ENCODE measurements at regions not wholly inside any gene's neighbourhood (a gene's known extent, or its start where the extent isn't known, plus 50 kb on each side); places are given as distances from the start of the nearest gene placed in this dataset.
"Not testable (repeated sequence)": the region's sequence is repeated elsewhere in the genome, so short reads cannot be mapped to it uniquely, and the experiment has no call there.

- not testable (repeated sequence) for DNase-seq
Measured at GRCh38 chr2:111406616-111407015, 285.9 kb downstream of the BCL2L11 start.

GRCh38 chr2:111407632-111408194 is 287.0 kb downstream of the BCL2L11 start:
- not testable (repeated sequence) for DNase-seq

DNA sequence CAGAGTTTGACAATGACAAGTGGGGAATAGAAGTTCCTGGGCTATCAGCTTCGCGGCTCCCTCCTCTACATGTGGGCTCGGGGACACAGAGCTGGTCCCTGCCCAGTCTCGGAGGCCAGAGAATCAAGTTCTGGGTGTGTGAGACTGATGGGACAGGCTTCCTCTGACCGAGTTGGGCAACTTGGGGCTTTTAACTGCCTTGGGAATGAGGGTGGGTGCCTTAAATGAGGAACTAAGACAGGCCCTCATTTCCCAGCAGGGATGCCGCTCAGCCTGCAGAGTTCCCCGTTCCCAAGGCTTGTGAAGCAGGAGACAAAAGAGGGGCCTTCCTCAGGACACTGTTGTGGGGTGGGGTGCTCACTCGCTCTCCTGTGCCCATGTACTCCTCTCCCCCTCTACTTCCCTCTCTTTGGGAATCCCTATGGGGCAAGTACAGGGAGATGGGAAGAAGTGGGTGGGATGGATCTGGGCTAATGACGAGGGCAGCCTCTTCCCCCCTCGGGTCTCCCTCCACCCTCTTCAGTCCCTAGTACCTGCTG is 290.2 kb downstream of the BCL2L11 start:
- not testable (repeated sequence) for DNase-seq

DNA sequence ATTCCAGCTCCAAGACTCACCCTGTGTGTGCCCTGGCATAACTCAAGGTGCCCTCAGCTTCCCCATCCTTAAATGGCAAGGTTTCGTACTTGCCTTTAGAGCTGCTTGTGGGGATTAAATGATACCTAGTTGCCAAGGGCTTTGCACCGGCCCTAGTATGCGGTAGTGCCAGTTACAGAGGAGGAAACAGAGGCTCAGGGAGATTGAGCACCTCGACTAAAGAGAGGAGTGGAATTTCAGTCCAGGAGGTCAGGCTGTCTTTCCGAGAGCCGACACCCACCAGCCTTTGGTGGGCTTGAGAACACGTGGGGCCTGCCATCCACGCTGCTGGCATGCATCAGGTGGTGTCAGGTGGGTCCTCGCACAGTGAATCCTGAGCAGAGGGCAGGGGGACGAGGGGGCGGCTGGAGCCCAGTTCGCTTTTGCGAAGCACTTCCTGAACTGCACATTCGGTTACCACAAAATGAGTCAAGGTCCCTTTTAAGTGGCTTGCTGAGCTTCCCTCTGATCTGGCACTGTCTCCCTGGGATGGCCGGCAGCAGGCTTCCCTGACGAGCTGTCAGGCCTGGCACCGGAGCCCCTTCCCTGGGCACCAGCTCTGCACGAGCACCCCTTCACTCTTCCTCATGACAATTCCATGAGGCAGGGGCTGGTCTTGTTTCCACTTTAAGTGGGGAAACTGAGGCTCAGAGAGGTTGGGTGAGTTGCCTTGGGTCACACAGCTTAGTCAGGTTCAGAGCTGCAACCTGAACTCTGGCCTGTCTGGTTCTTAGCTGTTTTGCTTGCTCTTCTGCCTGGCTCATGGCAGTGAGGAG is 291.4 kb downstream of the BCL2L11 start:
- not testable (repeated sequence) for DNase-seq

- DNase-seq, result not testable (repeated sequence)
Measured at GRCh38 chr2:111412841-111413650, 292.3 kb downstream of the BCL2L11 start.

DNA sequence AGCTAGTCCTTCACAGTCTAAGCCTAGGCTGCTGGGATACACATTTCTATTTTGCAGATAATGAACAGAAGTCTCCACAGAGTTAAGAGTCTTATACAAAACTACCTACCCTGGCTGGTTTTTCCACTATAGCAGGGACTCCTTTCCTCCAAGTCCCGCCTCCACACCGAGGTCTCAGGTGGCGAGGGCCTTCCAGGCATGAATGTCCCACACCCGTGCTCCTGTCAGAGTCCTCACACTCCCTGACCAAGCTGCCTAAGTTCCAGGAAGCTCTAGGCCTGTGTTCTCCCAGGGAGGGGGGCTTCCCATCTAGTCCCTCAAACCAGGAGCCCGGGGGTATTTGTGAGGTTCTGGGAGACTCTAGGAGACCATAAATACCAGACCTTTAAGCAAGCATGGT is 293.2 kb downstream of the BCL2L11 start:
- DNase-seq, result not testable (repeated sequence)

DNA sequence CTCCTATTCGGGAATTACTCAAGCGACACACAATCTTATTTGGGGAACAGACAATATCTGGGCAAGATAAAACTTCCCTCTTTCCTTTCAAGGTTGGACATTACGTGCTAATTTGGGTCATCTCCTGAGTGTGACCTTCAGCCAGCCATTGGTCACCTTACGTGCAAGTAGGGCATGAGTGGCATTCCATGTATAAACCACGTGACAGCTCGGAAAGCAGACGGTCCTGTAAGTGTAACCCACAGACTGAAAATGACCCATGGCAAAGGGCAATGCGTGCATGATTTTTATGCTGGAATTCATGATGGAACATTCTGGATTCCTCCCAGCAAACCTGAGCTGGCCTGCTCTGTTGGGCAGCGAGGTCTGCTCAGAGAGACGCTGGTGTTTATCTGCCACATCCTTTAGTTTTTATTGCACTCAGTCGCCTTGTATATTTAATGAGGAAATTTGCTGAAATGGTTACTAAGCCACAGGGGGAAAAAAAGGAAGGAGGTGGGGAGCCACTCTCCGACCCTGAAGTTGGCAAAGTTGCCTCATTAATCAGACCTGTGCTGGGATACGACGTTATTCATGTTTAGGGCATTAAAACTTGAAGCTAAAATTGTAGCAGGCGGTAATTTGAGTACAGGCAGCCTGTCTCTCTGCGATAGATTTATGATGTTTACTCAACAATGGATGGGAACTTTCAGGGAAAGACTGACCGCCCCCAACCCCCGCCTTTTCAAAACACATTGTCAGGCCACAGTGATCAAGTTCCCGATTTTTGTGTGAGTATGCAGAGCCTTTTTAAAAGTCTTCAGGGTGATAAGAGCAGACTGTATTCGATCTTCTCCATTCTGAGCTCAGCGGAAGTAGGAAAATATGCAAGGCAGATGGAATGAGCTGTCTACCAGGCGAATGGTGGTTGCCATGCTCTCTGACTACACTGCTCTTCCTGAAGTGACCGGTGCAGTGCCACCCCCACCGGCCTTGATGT is 295.3 kb downstream of the BCL2L11 start:
- not testable (repeated sequence) for DNase-seq

DNA sequence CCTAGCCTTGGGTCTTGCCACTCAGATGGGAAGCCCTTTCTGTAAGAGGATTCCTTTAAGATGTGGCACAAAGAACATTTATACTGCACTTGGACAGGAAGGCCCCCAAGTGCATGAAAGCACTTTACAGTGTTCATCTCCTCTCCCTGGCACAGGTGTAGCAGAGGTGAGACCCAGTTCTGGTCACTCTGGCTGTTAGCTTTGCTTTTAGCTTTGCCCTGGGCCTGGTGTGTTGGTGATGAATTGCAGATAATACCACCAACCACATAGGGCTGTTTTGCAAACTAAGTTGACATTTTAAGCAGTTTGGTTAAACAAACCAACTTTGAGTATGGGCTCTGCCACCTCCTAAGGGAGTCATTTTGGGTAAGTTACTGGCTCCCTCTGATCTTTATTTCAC is 296.3 kb downstream of the BCL2L11 start:
- not testable (repeated sequence) for DNase-seq

DNA sequence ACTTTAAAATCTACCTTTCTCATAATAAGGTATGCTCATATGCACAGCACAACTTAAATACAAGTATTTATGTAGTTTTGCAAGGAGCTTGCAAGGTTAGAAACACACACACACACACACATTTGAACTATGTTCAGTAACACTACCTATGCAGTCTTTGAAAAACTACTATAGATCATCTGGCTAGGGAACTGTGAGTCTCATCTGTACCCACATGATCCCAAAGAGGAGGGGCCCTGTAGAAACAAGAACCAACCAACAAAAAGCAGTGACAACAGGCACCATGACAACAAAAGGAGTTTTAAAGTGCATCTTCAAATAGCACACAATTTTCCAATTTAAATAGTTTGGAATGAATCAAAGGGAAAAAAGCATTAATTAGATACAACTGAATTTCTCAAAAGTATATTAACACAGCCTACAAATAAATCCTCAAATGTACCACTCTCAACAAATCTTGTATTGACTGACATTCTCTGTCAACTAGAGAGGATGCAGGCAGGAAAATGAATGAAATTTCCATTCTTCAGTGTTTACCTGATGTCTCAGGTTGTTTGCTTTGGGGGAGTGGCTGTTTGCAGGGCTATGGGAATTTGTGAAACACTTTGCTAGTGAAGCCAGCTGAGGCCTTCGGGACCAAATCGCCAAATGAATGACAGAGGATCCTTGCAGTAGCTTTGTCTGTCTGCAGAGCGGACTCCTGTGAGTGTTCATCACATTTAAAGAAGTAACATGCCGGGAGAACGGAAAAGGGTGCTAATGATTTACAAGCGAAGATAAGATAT is 297.6 kb downstream of the BCL2L11 start:
- not testable (repeated sequence) for DNase-seq

DNA sequence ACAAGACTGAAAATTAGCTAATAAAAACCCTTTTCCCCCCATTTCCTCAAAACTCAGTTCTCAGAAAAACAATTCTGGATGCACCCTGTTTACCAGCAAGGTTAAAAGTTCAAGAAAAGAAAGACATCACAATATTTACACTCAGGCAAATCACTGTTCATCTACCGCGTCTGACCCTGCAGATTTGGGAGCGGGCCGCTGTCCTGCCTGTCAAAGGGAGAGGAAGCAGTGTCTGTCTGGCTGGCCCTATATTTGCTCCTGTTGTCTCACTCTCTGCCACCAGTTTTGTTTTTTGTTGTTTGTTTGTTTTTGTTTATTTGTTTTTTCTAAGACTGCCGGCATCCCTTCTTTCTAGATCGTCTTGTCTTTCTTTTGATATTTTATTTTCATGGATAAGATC is 299.4 kb downstream of the BCL2L11 start:
- DNase-seq, result not testable (repeated sequence)

GRCh38 chr2:111420835-111421234 is 300.1 kb downstream of the BCL2L11 start:
- DNase-seq, result not testable (repeated sequence)

DNA sequence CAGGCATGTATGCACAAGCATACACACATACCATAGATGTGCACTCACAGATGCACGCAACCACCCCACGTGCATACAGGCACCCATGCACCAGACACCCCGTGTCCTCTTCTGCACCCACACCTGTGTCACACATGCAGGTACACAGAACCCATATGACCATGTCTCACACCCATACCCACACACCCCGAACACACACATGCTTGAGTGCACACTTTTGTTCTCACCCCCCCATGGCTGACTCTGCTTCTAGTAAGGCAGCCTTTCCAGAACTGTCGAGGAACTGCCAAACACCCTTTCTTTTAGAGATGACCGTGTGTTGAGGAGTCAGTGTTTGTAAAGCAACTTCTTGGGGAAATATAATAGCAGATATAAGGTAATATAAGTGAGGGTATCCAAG is 301.2 kb downstream of the BCL2L11 start:
- not testable (repeated sequence) for DNase-seq

DNA sequence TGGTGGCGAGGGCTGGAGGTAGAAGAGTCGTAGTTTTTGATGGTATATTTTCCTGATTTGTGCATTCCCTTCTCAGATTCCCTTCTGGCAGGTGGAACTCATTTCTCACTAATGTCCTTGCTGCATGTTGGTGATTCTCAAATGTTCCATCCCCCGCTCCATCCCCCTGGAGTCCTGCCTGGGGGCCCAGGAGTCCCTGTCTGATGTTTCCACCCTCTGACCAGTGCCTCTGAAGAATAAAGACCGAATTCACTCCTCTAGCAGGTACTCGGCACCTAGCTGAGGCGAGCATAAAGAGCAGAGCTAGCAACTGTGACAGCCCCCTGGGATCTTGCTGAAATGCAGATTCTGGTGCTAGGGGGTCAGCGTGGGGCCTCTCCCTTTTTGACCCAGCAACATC is 301.8 kb downstream of the BCL2L11 start:
- DNase-seq, result not testable (repeated sequence)

GRCh38 chr2:111423184-111423583 is 302.5 kb downstream of the BCL2L11 start:
- DNase-seq, result not testable (repeated sequence)

DNA sequence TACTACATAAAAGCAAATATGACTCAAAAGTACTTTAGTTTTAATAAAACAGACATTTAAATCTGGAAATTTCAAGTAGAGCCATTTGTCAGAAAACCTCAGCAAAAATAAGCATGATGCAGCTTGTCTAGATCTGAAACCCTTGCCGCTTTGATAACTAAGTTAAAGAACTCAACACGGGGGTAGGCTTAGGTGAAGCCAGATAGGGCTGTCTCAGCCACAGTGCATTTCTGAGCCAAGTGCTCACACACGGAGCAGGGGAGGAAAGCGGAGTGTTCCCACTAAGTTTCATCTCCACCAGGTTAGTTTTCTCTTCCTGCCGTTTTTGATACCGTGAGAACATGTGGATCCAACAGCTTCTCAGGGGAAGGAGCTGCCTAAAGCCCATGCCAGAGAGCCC is 303.5 kb downstream of the BCL2L11 start:
- DNase-seq, result not testable (repeated sequence)

DNA sequence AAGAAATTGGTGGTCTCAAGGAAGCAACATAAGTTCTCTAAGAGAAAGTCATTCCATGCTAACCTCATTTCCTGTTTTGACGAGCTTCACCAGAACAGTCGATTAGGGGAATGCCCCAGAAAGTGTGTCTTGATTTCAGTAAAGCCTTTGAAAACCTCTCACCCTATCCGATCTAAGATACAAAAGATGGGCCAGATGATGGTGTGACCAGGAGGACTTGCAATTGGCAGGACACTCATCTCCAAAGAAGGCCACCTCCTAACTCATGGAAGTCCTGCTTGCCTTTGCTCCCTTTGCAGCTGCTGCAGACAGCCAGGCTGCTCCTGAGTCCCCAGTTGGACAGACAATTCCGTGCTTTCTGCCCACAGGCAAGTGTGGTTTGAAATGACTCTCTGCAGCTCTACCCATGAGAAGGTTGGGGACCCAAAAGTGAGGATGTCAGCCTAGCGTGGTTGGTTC is 304.2 kb downstream of the BCL2L11 start:
- DNase-seq, result not testable (repeated sequence)

GRCh38 chr2:111425789-111426201 is 305.1 kb downstream of the BCL2L11 start:
- DNase-seq, result not testable (repeated sequence)

DNA sequence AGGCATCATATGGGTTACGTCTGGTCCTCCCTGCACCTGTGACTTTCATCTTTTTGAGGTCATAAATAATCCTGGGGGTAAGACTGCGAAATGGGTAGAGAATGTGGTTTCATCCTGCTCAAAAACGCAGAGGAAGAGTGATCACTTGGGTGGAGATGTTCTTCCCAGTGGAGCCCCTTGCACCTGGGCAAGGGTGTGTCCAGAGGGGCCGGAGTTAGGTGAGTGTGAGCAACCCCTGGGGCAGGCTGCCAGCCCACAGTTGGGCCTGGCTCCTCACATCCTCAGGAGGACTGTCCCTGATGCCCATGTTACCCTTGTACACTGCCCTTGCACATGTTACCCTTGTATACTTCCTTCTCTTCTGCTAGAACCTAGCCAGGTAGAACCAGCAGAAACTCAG is 306.6 kb downstream of the BCL2L11 start:
- not testable (repeated sequence) for DNase-seq

GRCh38 chr2:111428915-111429314 is 308.2 kb downstream of the BCL2L11 start:
- not testable (repeated sequence) for DNase-seq

DNA sequence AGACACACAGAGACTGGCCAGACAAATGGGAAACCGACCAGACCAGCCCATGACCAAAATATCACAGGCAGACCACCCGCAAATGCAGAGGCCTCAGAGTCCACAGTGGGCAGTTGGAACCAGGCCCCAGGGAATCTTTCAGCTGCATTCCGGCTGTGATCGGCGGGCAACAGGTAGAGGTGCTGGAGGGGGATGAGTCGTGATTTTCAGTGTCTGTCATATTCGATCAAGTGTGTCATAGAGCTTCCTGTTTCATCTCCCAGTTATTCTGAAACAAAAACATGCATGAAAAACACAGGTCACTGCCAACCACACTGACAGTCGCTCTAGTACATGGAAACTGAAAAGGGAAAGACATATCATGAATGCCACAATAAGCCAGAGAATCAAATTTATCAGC is 308.6 kb downstream of the BCL2L11 start:
- not testable (repeated sequence) for DNase-seq

Data from NCI-H510A (cell line).